ENCODE measurements at regions not wholly inside any gene's neighbourhood (a gene's known extent, or its start where the extent isn't known, plus 50 kb on each side); places are given as distances from the start of the nearest gene placed in this dataset.

DNA sequence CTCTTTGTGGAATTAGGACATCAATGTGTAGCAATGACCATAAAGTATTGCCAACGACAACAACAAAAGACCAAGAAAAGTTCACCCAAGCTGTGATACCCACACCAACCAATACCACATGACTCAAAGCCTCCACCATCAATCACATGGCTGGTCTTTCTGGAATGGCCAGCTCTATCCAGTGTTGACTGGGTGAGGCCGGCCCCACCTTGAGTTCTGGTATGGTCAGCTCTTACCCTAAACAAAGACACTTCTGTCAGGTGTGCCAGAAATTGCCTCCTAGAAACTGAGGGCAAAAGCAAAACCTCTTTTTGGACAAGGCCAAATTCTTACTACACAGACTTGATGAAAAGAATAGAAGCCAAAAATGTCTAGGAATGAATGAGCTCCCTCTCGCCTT is 331.5 kb downstream of the ZNF608 start (continued):
- TF ChIP-seq, protein P1, sequence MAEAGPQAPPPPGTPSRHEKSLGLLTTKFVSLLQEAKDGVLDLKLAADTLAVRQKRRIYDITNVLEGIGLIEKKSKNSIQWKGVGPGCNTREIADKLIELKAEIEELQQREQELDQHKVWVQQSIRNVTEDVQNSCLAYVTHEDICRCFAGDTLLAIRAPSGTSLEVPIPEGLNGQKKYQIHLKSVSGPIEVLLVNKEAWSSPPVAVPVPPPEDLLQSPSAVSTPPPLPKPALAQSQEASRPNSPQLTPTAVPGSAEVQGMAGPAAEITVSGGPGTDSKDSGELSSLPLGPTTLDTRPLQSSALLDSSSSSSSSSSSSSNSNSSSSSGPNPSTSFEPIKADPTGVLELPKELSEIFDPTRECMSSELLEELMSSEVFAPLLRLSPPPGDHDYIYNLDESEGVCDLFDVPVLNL (CRISPR knock-in tag; IDR thresholded peaks at IDR 0.05; ENCODE audit: low read depth), result no peak
- no peak for TF ChIP-seq U2AF1 (optimal IDR thresholded peaks at IDR 0.05; ENCODE audit: low read depth, low read length)
- no peak for TF ChIP-seq MCM7 (IDR thresholded peaks at IDR 0.05)
- TF ChIP-seq ZNF76 (CRISPR knock-in tag; IDR thresholded peaks at IDR 0.05; ENCODE audit: borderline replicate concordance), result no peak
- TF ChIP-seq GTF2A2 (tag; IDR thresholded peaks at IDR 0.05), result no peak
- no peak for TF ChIP-seq NUFIP1 (IDR thresholded peaks at IDR 0.05; ENCODE audit: partially characterized antibody)
- no peak for TF ChIP-seq ADNP (tag; IDR thresholded peaks at IDR 0.05)
- TF ChIP-seq ZNF668 (CRISPR knock-in tag; IDR thresholded peaks at IDR 0.05), result no peak

DNA sequence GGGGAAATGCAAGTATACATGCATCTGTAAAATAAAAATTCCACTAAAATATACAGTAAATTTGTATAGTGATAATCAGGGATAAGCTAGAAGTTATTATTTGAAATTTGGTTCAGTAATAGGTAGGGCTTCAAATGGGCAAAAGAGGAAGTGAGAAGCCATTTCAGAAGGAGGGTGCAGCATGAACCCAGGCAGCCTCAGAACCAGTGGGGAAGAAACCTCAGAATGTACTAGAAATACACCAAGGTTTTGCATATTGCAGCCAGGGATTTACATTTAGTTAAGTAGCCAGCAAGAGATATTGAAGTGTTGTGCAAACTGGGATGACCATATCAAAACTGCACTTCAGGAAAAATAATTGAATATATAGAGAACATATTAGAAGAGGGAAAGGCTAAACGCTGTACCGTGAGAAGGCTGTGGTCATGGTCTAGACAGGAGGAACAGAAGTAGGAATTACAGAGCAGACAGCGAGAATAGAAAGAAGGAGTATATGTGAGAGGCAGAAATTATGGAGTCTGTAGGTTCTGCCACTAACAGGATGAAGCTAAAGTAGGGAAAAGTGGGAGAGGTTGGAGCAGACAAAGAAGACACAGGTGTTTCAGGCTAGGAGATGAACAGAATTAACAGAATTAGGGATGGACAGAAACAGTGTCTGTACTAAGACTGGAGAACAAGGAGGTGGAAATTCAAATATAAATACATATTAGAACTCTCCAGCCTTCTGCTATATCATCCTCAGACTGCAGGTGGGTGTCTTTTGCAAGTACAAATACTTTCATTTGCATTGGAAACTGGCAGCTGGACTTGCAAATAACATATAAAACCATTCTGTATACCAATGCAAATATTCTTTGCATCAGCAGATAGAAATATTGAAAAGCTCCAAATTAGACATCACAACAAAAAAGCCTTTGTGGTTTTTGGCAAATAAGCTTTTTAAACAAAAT is 335.6 kb downstream of the ZNF608 start:
- no peaks in the 10 kb centered on the region for H3K9me3 ChIP-seq (replicated peaks; ENCODE audit: control insufficient read depth, insufficient read depth, low read depth, low read length)
- H3K4me1 ChIP-seq (replicated peaks in 1 of 2; ENCODE audit: control insufficient read depth in 2 of 2, insufficient read depth in 2 of 2, low read length in 2 of 2), result no peaks in the 10 kb centered on the region
- H3K36me3 ChIP-seq (ENCODE audit: control insufficient read depth, insufficient read depth, low read length), result no peaks in the 10 kb centered on the region
- no peak overlapping the region for H2AFZ ChIP-seq (ENCODE audit: low read depth, low read length)
- intact Hi-C loops (cut with micrococcal nuclease) (no loop called here), in situ Hi-C loops (cut with MboI) (no loop called here)
- H3K79me2 ChIP-seq (ENCODE audit: control insufficient read depth, insufficient read depth, low read length), result no peaks in the 10 kb centered on the region
- no peaks in the 10 kb centered on the region for H3K9me1 ChIP-seq (ENCODE audit: control insufficient read depth, insufficient read depth, low read length)
- no peak overlapping the region for H3K4me2 ChIP-seq (ENCODE audit: insufficient read depth, low read length)
- no peaks in the 10 kb centered on the region for H3K27me3 ChIP-seq (ENCODE audit: control insufficient read depth in 2 of 2, insufficient read depth in 2 of 2, low read length in 2 of 2)
- POLR2A ChIA-PET, result interaction anchor here (0.6 kb wide), 1 partner anchor 65 kb away, joined by 3 read pairs; no protein-coding TSS in a partner anchor
- H3K4me3 ChIP-seq, result no peak overlapping the region
- no peak overlapping the region for H3K27ac ChIP-seq (ENCODE audit: extremely low read depth, low read depth, low read length)
- CTCF ChIA-PET (ENCODE audit: low intra/inter-chr PET ratio), result no interaction called here
- ATAC-seq (no peak), DNase-seq (ENCODE audit: extremely low read depth in 1 of 4, low spot score in 3 of 4) (no peak), FAIRE-seq (no peak)
- no TSS peak for BruUV-seq (replicated peaks)
- WGBS (ENCODE audit: insufficient coverage, low coverage, missing lambda C conversion rate), result 0% methylated on average over 3 of the region's 3 CpGs
- H4K20me1 ChIP-seq (replicated peaks; ENCODE audit: control insufficient read depth, insufficient read depth, low read length), result no peaks in the 10 kb centered on the region
- H3K9ac ChIP-seq (ENCODE audit: insufficient read depth in 1 of 2, low read depth in 2 of 2, low read length in 2 of 2), result no peak overlapping the region
- TF ChIP-seq, protein P2, sequence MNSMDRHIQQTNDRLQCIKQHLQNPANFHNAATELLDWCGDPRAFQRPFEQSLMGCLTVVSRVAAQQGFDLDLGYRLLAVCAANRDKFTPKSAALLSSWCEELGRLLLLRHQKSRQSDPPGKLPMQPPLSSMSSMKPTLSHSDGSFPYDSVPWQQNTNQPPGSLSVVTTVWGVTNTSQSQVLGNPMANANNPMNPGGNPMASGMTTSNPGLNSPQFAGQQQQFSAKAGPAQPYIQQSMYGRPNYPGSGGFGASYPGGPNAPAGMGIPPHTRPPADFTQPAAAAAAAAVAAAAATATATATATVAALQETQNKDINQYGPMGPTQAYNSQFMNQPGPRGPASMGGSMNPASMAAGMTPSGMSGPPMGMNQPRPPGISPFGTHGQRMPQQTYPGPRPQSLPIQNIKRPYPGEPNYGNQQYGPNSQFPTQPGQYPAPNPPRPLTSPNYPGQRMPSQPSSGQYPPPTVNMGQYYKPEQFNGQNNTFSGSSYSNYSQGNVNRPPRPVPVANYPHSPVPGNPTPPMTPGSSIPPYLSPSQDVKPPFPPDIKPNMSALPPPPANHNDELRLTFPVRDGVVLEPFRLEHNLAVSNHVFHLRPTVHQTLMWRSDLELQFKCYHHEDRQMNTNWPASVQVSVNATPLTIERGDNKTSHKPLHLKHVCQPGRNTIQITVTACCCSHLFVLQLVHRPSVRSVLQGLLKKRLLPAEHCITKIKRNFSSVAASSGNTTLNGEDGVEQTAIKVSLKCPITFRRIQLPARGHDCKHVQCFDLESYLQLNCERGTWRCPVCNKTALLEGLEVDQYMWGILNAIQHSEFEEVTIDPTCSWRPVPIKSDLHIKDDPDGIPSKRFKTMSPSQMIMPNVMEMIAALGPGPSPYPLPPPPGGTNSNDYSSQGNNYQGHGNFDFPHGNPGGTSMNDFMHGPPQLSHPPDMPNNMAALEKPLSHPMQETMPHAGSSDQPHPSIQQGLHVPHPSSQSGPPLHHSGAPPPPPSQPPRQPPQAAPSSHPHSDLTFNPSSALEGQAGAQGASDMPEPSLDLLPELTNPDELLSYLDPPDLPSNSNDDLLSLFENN (IDR thresholded peaks at IDR 0.05; ENCODE audit: low read depth in 2 of 2, low read length in 2 of 2), result no peak
- no peak for TF ChIP-seq PCBP1 (IDR thresholded peaks at IDR 0.05; ENCODE audit: low read depth, low read length, poor library complexity, severe bottlenecking)
- TF ChIP-seq, protein P3, sequence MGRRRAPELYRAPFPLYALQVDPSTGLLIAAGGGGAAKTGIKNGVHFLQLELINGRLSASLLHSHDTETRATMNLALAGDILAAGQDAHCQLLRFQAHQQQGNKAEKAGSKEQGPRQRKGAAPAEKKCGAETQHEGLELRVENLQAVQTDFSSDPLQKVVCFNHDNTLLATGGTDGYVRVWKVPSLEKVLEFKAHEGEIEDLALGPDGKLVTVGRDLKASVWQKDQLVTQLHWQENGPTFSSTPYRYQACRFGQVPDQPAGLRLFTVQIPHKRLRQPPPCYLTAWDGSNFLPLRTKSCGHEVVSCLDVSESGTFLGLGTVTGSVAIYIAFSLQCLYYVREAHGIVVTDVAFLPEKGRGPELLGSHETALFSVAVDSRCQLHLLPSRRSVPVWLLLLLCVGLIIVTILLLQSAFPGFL (CRISPR knock-in tag; IDR thresholded peaks at IDR 0.05), result no peak
- TF ChIP-seq NUFIP1 (IDR thresholded peaks at IDR 0.05; ENCODE audit: partially characterized antibody), result no peak
- TF ChIP-seq JUNB (CRISPR knock-in tag; conservative IDR thresholded peaks at IDR 0.05), result no peak
- no peak for TF ChIP-seq ZFP1 (CRISPR knock-in tag; IDR thresholded peaks at IDR 0.05)
- TF ChIP-seq BDP1 (IDR thresholded peaks at IDR 0.05; ENCODE audit: insufficient read depth, insufficient read length), result no peak

Measured in K562 (cell line).